HG02973 (cell line): ENCODE measurements at regions not wholly inside any gene's neighbourhood (a gene's known extent, or its start where the extent isn't known, plus 50 kb on each side); places are given as distances from the start of the nearest gene placed in this dataset.
"Not testable (repeated sequence)": the region's sequence is repeated elsewhere in the genome, so short reads cannot be mapped to it uniquely, and the experiment has no call there.

Experiments
- ATAC-seq: cut with Tn5 transposase; IDR thresholded peaks from one replicate; pipeline ENCODE4 v1.9.1; 2021; ENCODE audit warnings: moderate library complexity; ENCODE audit not compliant: unreplicated experiment

DNA sequence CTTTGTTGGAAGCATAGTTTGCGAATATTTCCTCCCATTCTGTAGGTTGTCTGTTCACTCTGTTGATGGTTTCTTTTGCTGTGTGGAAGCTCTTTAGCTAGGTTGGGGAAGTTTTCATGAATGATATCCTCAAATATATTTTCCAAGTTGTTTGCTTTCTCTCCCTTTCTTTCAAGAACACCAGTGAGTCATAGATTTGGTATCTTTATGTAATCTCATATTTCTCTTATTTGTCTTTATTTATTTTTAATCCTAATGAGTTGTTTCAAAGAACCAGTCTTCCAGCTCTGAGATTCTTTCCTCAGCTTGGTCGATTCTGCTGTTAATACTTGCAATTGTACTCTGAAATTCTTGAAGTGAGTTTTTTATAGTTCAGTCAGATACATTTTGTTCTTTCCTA, 628.0 kb upstream of the ID4 start:
- no peak for ATAC-seq

GRCh38 chr6:19210849-19211590, 626.1 kb upstream of the ID4 start:
- ATAC-seq = no peak

DNA sequence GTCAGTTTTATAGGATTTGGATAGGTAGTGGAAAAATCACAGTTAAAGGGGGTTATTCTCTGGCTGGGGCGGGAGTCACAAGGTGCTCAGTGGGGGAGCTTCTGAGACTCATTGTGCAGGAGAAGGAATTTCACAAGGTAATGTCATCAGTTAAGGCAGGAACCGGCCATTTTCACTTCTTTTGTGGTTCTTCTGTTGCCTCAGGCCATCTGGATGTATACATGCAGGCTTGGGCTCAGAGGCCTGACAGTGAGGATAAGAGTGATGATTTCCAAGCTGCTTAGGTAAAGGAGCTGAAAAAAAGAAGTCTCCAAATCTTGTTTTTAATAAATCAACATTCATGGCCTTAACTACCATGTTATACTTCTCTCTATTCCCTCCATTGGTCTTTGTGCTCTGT, 622.9 kb upstream of the ID4 start:
- no peak for ATAC-seq

GRCh38 chr6:19219931-19220330, 617.2 kb upstream of the ID4 start:
- ATAC-seq = no peak

DNA sequence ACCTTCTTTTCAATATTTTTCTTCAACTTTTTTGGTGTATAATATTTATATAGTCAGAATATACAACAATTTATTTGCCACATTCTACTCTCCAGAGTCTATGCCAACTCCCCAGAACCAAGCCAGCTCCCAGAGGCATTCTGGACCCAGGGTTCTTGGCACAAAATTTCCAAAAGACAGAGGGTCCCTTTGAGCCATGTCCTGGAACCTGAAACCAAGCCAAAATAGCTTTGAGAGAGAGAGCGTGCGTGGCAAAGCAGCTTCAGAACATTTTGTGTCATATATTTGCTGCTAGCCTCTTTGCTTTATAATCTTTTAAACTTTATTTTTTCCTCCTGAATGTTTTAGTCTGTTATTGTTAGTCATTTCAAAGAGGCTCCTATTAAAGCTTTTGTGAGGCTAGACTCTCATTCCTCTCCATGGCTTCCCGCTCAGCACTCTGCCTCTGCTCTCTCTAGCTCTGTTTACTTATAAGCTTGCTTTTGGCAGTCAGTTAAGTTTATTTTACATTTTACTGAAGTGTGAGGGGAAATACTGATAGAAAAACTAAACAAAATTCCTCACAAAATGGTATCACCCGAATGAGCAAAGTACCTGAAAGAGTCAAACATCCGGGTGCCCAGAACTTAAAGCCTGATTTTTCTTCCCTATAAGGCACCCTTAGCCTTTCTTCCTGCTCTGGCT, 605.1 kb upstream of the ID4 start:
- ATAC-seq = no peak

DNA sequence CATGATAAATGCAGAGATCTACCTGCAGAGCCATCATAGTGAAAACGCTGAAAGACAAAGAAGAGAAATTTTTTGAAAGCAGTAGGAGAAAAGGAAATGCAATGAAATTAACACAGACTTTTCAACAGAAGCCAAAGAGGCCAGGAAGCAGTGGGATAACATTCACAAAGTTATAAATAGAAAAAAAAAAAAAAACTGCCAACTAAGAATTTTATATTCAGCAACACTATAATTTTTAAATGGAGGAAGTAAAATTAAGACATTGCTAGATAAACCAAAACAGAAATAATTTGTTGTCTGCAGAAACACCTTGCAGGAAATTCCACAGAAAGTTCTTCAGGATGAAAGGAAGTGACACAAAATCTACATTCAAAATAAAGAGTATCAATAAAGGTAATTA, 591.5 kb upstream of the ID4 start:
- ATAC-seq = no peak

GRCh38 chr6:19247181-19247580, 590.0 kb upstream of the ID4 start:
- not testable (repeated sequence) for ATAC-seq

DNA sequence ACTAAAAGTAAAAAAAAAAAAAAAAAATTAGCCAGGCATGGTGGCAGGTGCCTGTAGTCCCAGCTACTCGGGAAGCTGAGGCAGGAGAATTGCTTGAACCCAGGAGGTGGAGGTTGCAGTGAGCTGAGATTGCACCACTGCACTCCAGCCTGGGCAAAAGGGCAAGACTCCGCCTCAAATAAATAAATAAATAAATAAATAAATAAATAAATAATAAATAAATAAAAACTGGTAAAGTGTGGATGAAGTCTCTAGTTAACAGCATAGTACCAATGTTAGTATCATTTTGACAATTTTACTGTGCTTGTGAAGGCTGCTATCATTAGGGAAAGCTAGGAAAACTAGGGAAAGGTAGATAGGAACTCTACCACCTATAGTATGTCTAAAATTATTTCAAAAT, 581.0 kb upstream of the ID4 start:
- not testable (repeated sequence) for ATAC-seq

DNA sequence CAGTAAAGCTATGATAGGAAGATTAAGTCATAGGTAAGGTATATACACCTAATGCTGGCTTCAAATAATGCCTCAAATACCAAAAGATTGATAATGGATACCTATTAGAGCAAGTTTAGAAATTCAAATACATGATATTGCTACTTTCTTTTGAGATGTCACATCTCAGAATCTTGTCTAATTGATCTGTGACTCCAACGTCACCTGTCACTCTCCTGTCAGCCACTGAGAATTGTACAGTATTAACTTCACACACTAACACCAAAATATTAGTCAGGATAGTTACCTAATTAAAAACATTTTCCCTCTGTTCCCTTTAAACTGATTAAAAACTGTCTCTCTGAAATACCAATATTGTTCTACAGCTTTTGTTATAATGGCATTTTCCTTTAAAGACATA, 575.5 kb upstream of the ID4 start:
- no peak for ATAC-seq

- ATAC-seq = no peak
Measured at GRCh38 chr6:19268117-19268516, 569.1 kb upstream of the ID4 start.

- no peak for ATAC-seq
Measured at GRCh38 chr6:19268718-19269117, 568.5 kb upstream of the ID4 start.

GRCh38 chr6:19269341-19269898, 567.8 kb upstream of the ID4 start:
- no peak for ATAC-seq

- ATAC-seq = no peak
Measured at GRCh38 chr6:19270616-19271015, 566.6 kb upstream of the ID4 start.

DNA sequence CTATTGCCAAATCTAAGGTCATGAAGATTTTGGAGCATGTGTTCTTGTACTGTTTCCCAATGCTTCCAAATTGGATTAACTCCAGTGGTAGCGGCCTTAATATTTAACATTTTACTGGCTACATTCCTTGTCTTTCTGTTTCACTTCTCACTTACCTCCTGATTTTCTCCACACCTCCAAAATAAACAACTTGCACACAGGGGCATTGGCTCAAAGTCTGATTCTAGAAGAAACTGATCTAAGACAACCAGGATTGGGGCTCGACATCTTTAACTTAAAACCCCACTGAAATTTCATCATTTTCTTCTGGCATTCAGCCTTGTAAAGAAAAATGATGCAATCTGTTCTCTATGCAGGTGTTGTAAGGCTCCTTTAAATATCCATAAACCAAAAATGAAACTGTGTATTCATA, 557.9 kb upstream of the ID4 start:
- no peak for ATAC-seq

- ATAC-seq = no peak
Measured at GRCh38 chr6:19287928-19288327, 549.2 kb upstream of the ID4 start.

GRCh38 chr6:19289457-19289856, 547.7 kb upstream of the ID4 start:
- ATAC-seq = no peak

- no peak for ATAC-seq
Measured at GRCh38 chr6:19297880-19298279, 539.3 kb upstream of the ID4 start.

DNA sequence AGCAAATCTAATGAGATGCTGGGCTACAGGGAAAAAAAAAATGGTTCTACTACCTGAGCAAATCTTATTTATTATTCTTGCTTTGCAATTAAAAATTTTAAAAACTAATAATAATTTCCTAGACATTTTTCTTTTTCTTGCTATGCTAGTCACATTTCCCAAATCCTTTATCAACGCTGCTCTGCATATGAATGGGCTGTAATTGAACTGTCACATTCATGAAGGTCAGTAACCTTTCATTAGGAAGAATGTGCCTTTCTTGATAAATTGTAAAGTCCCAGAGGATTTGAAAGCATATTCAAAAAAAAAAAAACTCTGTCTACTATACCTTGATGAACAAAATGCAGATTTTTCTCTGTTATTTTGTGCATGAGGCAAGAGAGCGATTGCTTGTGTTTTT, 538.7 kb upstream of the ID4 start:
- ATAC-seq = no peak

DNA sequence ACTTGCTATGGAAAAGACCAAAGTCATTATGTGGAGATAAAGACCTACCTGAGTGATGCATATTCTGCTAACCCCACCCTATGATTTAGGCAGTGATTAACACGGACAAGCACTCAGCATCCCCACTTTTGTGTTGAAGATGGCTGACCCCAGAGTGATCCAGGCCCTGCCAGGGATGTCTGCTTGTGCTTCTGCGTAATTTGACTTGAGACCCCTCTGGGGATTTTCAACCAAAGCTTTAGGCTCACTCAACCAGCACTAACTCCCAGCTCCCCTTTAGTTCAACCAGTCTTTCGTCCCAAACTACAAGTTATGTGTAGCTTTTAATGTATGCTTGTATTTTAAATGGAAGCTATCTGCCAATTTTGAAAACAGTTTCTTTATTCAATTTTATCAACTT, 538.0 kb upstream of the ID4 start:
- no peak for ATAC-seq

GRCh38 chr6:19301980-19302379, 535.2 kb upstream of the ID4 start:
- no peak for ATAC-seq

- ATAC-seq = no peak
Measured at GRCh38 chr6:19303383-19303782, 533.8 kb upstream of the ID4 start.

DNA sequence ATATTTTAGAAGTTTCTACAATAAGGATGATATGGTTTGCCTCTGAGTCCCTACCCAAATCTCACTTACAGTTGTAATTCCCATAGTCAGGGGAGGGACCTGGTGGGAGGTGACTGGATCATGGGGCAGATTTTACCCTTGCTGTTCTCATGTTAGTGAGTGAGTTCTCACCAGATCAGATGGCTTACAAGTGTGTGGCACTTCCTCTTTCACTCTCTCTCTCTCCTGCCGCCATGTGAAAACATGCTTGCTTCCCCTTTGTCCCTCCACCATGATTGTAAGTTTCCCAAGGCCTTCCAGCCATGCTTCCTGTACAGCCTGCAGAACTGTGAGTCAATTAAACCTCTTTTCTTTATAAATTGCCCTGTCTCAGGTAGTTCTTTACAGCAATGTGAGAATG, 527.5 kb upstream of the ID4 start:
- ATAC-seq = no peak
